Erythroblast (primary cell): ENCODE measurements at regions not wholly inside any gene's neighbourhood (a gene's known extent, or its start where the extent isn't known, plus 50 kb on each side); places are given as distances from the start of the nearest gene placed in this dataset.

ENCODE experiments used
- DNase-seq, 2 experiments: peaks; one replicate each; lab custom pipeline; 2025; lab: John Stamatoyannopoulos, UW
- GATA1 ChIP-seq: IDR thresholded peaks from 2 replicates; pipeline ENCODE4 v1.6.1; 2011; ENCODE audit warnings: low read depth, mild to moderate bottlenecking, control low read depth, low read length, moderate library complexity
- POLR2A ChIP-seq: IDR thresholded peaks from 2 replicates; pipeline ENCODE4 v1.6.1; 2011; ENCODE audit warnings: mild to moderate bottlenecking, low read length

GRCh38 chr17:71399649-71400048, 721.2 kb upstream of the SOX9 start:
- DNase-seq: no peak
- TF ChIP-seq POLR2A (no peak), GATA1 (no peak)

GRCh38 chr17:71402007-71402406, 718.8 kb upstream of the SOX9 start:
- DNase-seq: no peak
- TF ChIP-seq POLR2A: no peak
- TF ChIP-seq GATA1: no peak

- TF ChIP-seq POLR2A: no peak
- TF ChIP-seq GATA1: no peak
- DNase-seq: no peak
Measured at GRCh38 chr17:71402661-71403141, 718.1 kb upstream of the SOX9 start.

GRCh38 chr17:71405101-71405500, 715.7 kb upstream of the SOX9 start:
- DNase-seq: no peak
- TF ChIP-seq GATA1 (no peak), POLR2A (no peak)

- TF ChIP-seq GATA1 (no peak), POLR2A (no peak)
- no peak for DNase-seq
Measured at GRCh38 chr17:71407981-71408380, 712.8 kb upstream of the SOX9 start.

- no peak for DNase-seq
Measured at GRCh38 chr17:71409137-71409536, 711.7 kb upstream of the SOX9 start.

GRCh38 chr17:71409712-71410111, 711.1 kb upstream of the SOX9 start:
- DNase-seq: no peak
- TF ChIP-seq GATA1 (no peak), POLR2A (no peak)

More at GRCh38 chr17:71409137-71409536, 711.7 kb upstream of the SOX9 start:
- TF ChIP-seq POLR2A (no peak), GATA1 (no peak)

- no peak for DNase-seq
- TF ChIP-seq GATA1 (no peak), POLR2A (no peak)
Measured at GRCh38 chr17:71412803-71413202, 708.0 kb upstream of the SOX9 start.

GRCh38 chr17:71413935-71414334, 706.9 kb upstream of the SOX9 start:
- DNase-seq: no peak
- TF ChIP-seq GATA1 (no peak), POLR2A (no peak)

GRCh38 chr17:71417142-71417541, 703.7 kb upstream of the SOX9 start:
- no peak for DNase-seq
- no peak for TF ChIP-seq GATA1
- TF ChIP-seq POLR2A: no peak

GRCh38 chr17:71422968-71423367, 697.9 kb upstream of the SOX9 start:
- TF ChIP-seq POLR2A: no peak
- TF ChIP-seq GATA1: no peak
- no peak for DNase-seq

GRCh38 chr17:71423871-71424546, 696.8 kb upstream of the SOX9 start:
- DNase-seq: no peak
- TF ChIP-seq GATA1 (no peak), POLR2A (no peak)

GRCh38 chr17:71427801-71428200, 693.0 kb upstream of the SOX9 start:
- TF ChIP-seq GATA1 (no peak), POLR2A (no peak)
- DNase-seq: no peak

- TF ChIP-seq POLR2A: no peak
- no peak for TF ChIP-seq GATA1
- no peak for DNase-seq
Measured at GRCh38 chr17:71428897-71429296, 691.9 kb upstream of the SOX9 start.

- no peak for TF ChIP-seq GATA1
- no peak for TF ChIP-seq POLR2A
Measured at GRCh38 chr17:71430281-71430680, 690.5 kb upstream of the SOX9 start.

More at GRCh38 chr17:71430281-71430680, 690.5 kb upstream of the SOX9 start:
- no peak for DNase-seq
